ENCODE measurements at regions not wholly inside any gene's neighbourhood (a gene's known extent, or its start where the extent isn't known, plus 50 kb on each side); places are given as distances from the start of the nearest gene placed in this dataset.

- DNase-seq (ENCODE audit: low spot score) (no peak), ATAC-seq (no peak)
Observed at GRCh38 chrX:26411045-26411444, 195.1 kb downstream of the MAGEB5 start.

- ATAC-seq (no peak), DNase-seq (ENCODE audit: low spot score) (no peak)
Observed at GRCh38 chrX:26409636-26410035, 193.7 kb downstream of the MAGEB5 start.

DNA sequence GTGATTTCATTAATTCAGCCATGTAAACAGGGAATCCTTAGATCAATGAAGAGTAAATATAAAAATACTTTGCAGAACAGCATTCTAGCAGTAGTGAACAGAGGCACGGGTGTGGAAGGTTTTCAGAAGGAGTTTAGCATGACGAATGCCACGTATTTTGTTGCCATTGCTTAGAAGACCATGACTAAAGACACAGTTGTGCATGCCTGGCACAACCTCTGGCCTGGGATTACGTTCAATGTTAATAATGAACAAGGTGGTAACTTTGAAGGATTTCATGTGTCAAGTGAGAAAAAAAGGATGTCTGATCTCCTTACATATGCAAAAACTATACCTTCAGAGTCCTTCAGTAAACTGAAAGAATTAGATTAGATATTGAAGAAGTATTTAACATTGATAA, 171.9 kb downstream of the MAGEB5 start:
- DNase-seq (ENCODE audit: low spot score) (no peak), ATAC-seq (no peak)

- ATAC-seq, result no peak
- no peak for DNase-seq (ENCODE audit: low spot score)
Observed at GRCh38 chrX:26376037-26376708, 160.2 kb downstream of the MAGEB5 start.

- ATAC-seq (no peak), DNase-seq (ENCODE audit: low spot score) (no peak)
Observed at GRCh38 chrX:26375346-26375745, 159.4 kb downstream of the MAGEB5 start.

GRCh38 chrX:26373829-26374228, 157.9 kb downstream of the MAGEB5 start:
- ATAC-seq, result no peak
- no peak for DNase-seq (ENCODE audit: low spot score)

GRCh38 chrX:26352891-26353430, 137.0 kb downstream of the MAGEB5 start:
- ATAC-seq, result no peak
- no peak for DNase-seq (ENCODE audit: low spot score)

GRCh38 chrX:26347171-26347570, 131.2 kb downstream of the MAGEB5 start:
- ATAC-seq, result no peak
- no peak for DNase-seq (ENCODE audit: low spot score)

GRCh38 chrX:26334232-26334631, 118.3 kb downstream of the MAGEB5 start:
- DNase-seq (ENCODE audit: low spot score) (no peak), ATAC-seq (no peak)

DNA sequence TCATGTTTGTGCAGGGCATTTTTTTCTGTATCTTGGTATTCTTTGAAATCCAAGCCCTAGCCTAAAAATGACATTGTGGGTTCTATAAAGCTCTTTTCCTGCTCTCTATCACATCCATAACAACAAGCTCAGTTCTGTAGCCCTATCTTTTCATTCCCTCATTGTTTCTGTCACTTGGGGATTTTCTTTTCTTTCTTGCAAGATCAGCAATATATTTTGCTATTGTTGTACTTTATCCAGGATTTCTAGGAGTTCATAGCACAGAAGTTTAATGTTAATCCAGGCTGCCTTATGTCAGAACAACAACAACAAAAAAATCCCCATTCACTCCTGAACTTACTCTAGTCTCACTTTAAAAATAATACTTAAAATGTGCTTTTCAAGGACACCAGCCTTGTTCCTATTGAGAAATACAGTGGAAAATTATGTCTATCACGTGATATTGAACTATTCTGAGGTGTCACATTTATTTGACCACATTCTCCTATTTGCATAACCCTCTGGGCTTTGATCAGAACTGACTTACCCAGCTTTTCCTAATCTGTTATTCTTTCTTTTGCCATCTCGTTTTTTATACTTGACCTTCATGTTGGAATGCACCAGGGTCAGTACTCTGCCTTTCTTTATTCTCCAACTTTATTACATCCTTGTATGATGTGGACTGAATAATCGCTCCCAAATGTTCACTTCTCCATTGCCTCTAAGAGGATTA, 112.8 kb downstream of the MAGEB5 start:
- ATAC-seq (no peak), DNase-seq (ENCODE audit: low spot score) (no peak)

GRCh38 chrX:26309262-26309661, 93.3 kb downstream of the MAGEB5 start:
- DNase-seq (ENCODE audit: low spot score), result no peak

DNA sequence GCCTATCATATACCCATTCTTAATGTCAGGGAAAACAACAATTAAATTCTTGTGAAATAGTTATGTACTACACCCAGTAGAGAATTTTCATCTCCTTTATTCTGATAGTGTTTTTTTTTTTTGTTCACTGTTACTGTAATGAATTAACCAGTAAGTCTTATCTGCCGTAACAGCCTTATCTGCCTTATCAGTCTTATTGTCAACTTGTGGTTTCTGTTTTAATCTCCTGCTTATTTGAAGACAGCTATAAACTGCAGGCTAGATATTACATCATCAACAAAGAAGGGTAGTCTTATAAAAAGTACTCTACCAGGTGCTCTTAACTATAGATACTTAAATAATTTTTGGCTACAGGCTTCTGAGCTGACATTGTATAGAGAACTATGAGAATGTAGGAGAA, 79.5 kb downstream of the MAGEB5 start:
- DNase-seq (ENCODE audit: low spot score) (no peak), ATAC-seq (no peak)

More at GRCh38 chrX:26309262-26309661, 93.3 kb downstream of the MAGEB5 start:
- no peak for ATAC-seq

GRCh38 chrX:26286836-26287235, 70.9 kb downstream of the MAGEB5 start:
- ATAC-seq (no peak), DNase-seq (ENCODE audit: low spot score) (no peak)

Measured in left lobe of liver (tissue), 2 donors.